ENCODE measurements at regions not wholly inside any gene's neighbourhood (a gene's known extent, or its start where the extent isn't known, plus 50 kb on each side); places are given as distances from the start of the nearest gene placed in this dataset.

- Histone ChIP-seq H3F3A (ENCODE audit: insufficient read depth, low read length) (no peaks in the 10 kb centered on the region), H3K9me3 (ENCODE audit: low read length) (no peaks in the 10 kb centered on the region), H3K27ac (ENCODE audit: low read depth, low read length, poor library complexity, severe bottlenecking) (no peak overlapping the region), H3K4me2 (ENCODE audit: low read length) (no peak overlapping the region), H3K36me3 (ENCODE audit: insufficient read depth, low read length) (no peaks in the 10 kb centered on the region), H3K9ac (ENCODE audit: low read length) (no peak overlapping the region), H3K9me2 (ENCODE audit: low read depth, low read length) (no peaks in the 10 kb centered on the region), H2AFZ (ENCODE audit: low read length) (no peak overlapping the region), H3K79me2 (ENCODE audit: insufficient read depth, low read length) (no peaks in the 10 kb centered on the region), H3K27me3 (ENCODE audit: insufficient read depth, low read length) (no peaks in the 10 kb centered on the region), H3K4me3 (ENCODE audit: low read depth, low read length, poor library complexity, severe bottlenecking) (no peak overlapping the region), H4K20me1 (ENCODE audit: insufficient read depth, low read length) (no peaks in the 10 kb centered on the region), H3K4me1 (ENCODE audit: insufficient read depth, low read length, severe bottlenecking) (no peaks in the 10 kb centered on the region)
- TF ChIP-seq, protein P1, sequence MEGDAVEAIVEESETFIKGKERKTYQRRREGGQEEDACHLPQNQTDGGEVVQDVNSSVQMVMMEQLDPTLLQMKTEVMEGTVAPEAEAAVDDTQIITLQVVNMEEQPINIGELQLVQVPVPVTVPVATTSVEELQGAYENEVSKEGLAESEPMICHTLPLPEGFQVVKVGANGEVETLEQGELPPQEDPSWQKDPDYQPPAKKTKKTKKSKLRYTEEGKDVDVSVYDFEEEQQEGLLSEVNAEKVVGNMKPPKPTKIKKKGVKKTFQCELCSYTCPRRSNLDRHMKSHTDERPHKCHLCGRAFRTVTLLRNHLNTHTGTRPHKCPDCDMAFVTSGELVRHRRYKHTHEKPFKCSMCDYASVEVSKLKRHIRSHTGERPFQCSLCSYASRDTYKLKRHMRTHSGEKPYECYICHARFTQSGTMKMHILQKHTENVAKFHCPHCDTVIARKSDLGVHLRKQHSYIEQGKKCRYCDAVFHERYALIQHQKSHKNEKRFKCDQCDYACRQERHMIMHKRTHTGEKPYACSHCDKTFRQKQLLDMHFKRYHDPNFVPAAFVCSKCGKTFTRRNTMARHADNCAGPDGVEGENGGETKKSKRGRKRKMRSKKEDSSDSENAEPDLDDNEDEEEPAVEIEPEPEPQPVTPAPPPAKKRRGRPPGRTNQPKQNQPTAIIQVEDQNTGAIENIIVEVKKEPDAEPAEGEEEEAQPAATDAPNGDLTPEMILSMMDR (IDR thresholded peaks at IDR 0.05; ENCODE audit: low read length) = no peak
- no peak for TF ChIP-seq EZH2 (IDR thresholded peaks at IDR 0.05; ENCODE audit: borderline replicate concordance, low read length)
Observed at GRCh38 chr14:59081720-59082119, 106.7 kb upstream of the DAAM1 start.

DNA sequence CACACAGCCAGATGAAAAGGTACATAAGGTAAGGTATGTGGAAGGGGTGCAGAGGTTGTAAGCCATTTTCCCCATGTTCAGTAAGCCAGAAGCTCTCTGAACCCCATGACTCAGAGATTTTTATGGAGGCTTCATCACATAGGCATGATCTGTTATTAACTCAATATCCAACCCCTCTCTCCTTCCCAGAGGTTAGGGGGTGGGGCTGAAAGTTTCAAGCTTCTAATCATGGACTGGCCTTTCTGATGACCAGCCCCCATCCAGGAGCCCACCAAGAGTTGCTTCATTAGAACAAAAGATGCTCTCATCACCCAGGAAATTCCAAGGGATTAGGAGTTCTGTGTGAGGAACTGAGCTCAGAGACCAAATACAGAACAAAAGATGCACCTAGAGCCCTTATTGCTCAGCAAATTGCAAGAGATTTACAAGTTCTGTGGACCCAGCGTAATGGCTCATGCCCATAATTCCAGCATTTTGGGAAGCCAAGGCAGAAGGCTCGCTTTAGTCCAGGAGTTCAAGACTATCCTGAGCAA is 103.2 kb upstream of the DAAM1 start:
- Histone ChIP-seq H2AFZ (ENCODE audit: low read length) (no peak overlapping the region), H3K4me1 (ENCODE audit: insufficient read depth, low read length, severe bottlenecking) (no peaks in the 10 kb centered on the region), H3F3A (ENCODE audit: insufficient read depth, low read length) (no peaks in the 10 kb centered on the region), H3K79me2 (ENCODE audit: insufficient read depth, low read length) (no peaks in the 10 kb centered on the region), H3K9me3 (ENCODE audit: low read length) (no peaks in the 10 kb centered on the region), H3K4me2 (ENCODE audit: low read length) (no peak overlapping the region), H3K4me3 (ENCODE audit: low read depth, low read length, poor library complexity, severe bottlenecking) (no peak overlapping the region), H3K27me3 (ENCODE audit: insufficient read depth, low read length) (no peaks in the 10 kb centered on the region), H3K36me3 (ENCODE audit: insufficient read depth, low read length) (no peaks in the 10 kb centered on the region), H3K27ac (ENCODE audit: low read depth, low read length, poor library complexity, severe bottlenecking) (no peak overlapping the region), H3K9ac (ENCODE audit: low read length) (no peak overlapping the region), H4K20me1 (ENCODE audit: insufficient read depth, low read length) (no peaks in the 10 kb centered on the region), H3K9me2 (ENCODE audit: low read depth, low read length) (no peaks in the 10 kb centered on the region)
- TF ChIP-seq EZH2 (IDR thresholded peaks at IDR 0.05; ENCODE audit: borderline replicate concordance, low read length) = no peak
- TF ChIP-seq, protein P1 (IDR thresholded peaks at IDR 0.05; ENCODE audit: low read length) = no peak

- H3K4me2 ChIP-seq (ENCODE audit: low read length) = no peak overlapping the region
- no peaks in the 10 kb centered on the region for H3K9me2 ChIP-seq (ENCODE audit: low read depth, low read length)
- TF ChIP-seq, protein P1 (IDR thresholded peaks at IDR 0.05; ENCODE audit: low read length) = no peak
- TF ChIP-seq EZH2 (IDR thresholded peaks at IDR 0.05; ENCODE audit: borderline replicate concordance, low read length) = no peak
- H3K9me3 ChIP-seq (ENCODE audit: low read length) = no peaks in the 10 kb centered on the region
- H3K36me3 ChIP-seq (ENCODE audit: insufficient read depth, low read length) = no peaks in the 10 kb centered on the region
- H4K20me1 ChIP-seq (ENCODE audit: insufficient read depth, low read length) = no peaks in the 10 kb centered on the region
- no peaks in the 10 kb centered on the region for H3K27me3 ChIP-seq (ENCODE audit: insufficient read depth, low read length)
- H3K27ac ChIP-seq (ENCODE audit: low read depth, low read length, poor library complexity, severe bottlenecking) = no peak overlapping the region
- H3K9ac ChIP-seq (ENCODE audit: low read length) = no peak overlapping the region
- H3K79me2 ChIP-seq (ENCODE audit: insufficient read depth, low read length) = no peaks in the 10 kb centered on the region
- H3K4me1 ChIP-seq (ENCODE audit: insufficient read depth, low read length, severe bottlenecking) = no peaks in the 10 kb centered on the region
- H2AFZ ChIP-seq (ENCODE audit: low read length) = no peak overlapping the region
- H3K4me3 ChIP-seq (ENCODE audit: low read depth, low read length, poor library complexity, severe bottlenecking) = no peak overlapping the region
- no peaks in the 10 kb centered on the region for H3F3A ChIP-seq (ENCODE audit: insufficient read depth, low read length)
Observed at GRCh38 chr14:59086241-59086882, 102.1 kb upstream of the DAAM1 start.

All from OCI-LY1 (cell line).